Non-pigmented ciliary epithelial cell (primary cell): ENCODE measurements at regions not wholly inside any gene's neighbourhood (a gene's known extent, or its start where the extent isn't known, plus 50 kb on each side); places are given as distances from the start of the nearest gene placed in this dataset.
A peak's percentile ranks its signal among the peaks of the same experiment; 100 is the strongest.
"Not testable (repeated sequence)": the region's sequence is repeated elsewhere in the genome, so short reads cannot be mapped to it uniquely, and the experiment has no call there.

Source experiments
- DNase-seq: peaks from one replicate; pipeline ENCODE4 v3.0.0-alpha.2; 2010; ENCODE audit warnings: low read depth

DNA sequence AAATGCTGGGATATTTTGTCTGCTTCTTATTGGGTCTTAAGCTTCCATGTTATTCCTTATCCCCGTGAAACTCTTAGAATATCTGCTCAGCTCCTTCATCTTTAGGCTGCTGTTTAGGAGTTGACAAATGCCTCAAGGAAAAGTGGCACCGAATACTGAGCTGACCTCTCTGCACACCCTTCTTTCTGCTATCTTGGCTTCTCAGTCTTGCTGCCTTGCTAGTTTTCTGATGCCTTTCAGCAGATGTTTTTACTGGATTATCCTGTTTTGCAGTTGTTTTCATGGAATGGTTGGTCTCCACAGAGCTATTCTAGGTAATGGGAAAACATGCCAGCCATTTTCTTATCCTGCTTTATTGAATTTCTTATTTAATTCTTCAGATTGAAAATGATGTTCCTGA, 86.3 kb downstream of the GYPE start:
- no peak for DNase-seq

DNA sequence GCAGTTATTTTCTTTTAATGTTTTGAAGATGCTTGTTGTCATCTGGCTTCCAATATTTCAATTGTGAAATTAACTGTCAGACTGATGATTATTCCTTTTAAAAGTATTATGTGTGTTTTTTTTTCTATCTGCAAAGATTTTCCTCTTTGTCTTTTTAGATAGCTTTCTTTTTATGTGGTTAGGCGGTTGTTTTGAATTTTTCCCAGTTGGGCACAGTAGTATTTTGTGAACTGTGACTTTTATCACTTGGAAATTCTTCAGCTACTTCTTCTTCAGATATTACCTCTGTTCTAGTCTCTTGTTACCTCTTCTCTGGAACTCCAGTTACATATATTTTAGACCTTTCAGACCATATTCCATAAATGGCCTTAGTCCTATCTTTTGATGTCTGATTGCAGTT, 87.5 kb downstream of the GYPE start:
- DNase-seq = not testable (repeated sequence)

DNA sequence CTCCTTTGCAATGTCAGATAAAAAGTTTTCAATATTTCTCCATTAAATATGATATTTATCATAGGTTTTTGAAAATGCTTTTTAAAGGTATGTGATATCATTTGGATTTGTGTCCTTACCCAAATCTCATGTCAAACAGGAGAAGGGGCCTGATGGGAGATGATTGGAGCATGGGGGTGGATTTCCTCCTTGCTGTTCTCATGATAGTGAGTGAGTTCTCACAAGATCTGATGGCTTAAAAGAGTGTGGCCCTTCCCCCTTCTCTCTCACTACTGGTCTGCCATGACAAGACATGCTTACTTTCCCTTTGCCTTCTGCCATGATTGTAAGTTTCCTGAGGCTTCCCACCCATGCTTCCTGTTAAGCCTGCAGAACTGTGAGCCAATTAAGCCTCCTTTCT, 90.0 kb downstream of the GYPE start:
- DNase-seq = not testable (repeated sequence)

DNA sequence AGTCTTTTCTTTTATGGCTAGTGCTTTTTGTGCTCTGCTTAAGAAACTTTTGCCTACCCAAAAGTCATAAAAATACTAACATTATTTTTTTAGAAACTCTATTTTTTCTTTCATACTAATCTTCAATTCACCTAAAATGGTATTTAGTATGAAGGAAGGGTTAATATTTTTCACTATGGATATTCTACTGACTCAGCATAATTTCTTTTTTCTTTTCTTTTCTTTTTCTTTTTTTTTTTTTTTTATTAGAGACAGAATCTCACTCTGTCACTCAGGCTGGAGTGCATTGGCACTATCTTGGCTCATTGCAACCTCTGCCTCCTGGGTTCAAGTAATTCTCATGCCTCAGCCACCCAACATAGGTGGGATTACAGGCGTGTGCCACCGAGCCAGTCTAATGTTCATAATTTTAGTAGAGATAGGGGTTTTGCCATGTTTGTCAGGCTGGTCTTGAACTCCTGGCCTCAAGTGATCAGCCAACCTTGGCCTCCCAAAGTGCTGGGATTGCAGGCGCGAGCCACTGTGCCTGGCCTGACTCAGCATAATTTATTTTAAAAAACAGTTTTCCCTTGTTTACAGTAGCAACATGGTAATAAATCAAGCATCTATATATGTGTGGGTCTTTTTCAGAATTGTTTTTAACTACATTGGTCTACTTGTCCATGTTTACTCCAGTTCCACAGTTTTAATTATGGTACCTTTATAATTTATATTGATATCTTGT, 91.8 kb downstream of the GYPE start:
- DNase-seq = not testable (repeated sequence)

DNA sequence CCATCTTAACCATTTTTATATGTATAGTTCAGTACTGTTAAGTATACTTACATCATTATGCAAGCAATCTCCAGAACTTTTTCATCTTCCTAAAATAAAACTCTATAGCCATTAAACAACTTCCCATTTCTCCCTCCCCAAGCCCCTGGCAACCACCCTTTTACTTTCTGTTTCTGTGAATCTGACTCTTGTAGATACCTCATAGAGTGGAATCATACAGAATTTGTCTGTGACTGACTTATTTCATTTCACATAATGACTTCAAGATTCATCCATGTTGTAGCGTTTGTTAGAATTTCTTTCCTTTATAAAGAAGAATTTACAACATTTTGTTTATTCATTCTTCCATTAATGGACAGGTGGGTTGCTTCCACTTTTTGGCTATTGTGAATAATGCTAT, 91.2 kb upstream of the FREM3 start:
- DNase-seq = not testable (repeated sequence)

DNA sequence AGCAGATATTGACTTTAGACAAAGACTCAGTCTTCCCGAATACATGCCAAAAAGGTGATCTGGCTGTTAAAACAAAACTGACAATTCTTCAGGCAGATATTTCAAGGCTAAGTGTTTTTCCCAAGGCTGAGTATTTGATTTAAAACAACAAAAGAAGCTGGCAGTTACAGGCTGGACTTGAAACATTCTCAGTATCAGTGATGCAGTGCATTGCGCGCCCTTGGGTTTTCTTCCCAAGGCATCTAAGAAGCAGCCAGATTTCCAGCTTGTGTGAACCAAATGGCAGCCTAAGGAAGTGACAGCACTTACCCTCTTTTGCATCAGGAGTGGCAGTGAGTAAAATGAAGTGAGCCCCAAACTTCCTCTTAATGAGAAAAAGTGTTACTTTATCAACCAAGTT, 90.0 kb upstream of the FREM3 start:
- not testable (repeated sequence) for DNase-seq

DNA sequence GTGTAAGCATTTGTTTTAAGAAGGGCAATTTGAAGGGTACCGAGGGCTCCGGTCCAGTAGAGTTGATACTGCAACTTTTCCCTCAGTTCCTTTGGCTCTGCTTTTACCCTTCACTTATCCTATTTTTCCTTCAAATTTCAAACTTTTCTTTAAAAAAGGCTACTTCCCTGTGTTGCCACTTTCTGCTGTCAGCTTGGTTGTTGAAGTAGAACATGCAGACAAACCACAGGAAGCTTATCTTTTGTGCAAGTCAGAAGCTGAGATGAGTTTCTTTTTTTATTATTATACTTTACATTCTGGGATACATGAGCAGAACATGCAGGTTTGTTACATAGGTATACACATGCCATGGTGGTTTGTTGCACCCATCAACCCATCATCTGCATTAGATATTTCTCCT, 89.1 kb upstream of the FREM3 start:
- DNase-seq = not testable (repeated sequence)

DNA sequence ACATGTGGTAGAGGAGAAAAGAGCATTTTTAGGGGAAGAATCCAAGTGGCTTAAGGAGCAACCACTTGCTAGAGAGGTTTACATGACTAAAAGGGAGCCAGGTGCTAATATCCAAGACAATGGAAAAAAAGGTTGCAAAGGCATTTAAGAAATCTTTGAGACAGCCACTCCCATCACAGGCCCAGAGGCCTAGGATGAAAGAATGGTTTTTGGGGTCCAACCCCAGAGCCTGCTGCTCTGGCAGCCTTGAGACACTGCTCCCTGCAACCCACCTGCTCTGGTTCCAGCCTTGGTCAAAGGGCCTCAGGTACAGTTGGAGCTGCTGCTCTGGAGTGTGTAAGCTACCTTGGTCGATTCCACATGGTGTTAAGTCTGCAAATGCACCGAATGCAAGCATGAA, 84.1 kb upstream of the FREM3 start:
- DNase-seq = no peak

DNA sequence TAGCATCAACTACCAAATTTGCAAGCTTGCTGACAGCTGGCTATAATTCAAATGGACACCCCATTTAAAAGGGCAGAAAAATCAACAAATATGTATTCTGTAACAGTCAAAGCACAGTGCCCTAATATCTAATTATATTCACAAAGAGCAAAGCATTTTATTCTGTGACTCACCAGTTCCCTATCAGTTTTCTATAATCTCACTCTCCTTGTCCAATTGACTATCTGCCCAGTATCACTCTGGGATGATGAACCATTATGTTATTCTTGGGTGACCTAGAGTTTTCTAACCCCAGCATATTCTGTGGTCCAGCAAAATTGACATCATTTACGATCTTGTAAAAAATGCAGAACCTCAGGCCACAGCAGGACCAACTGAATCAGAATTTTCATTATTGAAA, 82.0 kb upstream of the FREM3 start:
- no peak for DNase-seq

DNA sequence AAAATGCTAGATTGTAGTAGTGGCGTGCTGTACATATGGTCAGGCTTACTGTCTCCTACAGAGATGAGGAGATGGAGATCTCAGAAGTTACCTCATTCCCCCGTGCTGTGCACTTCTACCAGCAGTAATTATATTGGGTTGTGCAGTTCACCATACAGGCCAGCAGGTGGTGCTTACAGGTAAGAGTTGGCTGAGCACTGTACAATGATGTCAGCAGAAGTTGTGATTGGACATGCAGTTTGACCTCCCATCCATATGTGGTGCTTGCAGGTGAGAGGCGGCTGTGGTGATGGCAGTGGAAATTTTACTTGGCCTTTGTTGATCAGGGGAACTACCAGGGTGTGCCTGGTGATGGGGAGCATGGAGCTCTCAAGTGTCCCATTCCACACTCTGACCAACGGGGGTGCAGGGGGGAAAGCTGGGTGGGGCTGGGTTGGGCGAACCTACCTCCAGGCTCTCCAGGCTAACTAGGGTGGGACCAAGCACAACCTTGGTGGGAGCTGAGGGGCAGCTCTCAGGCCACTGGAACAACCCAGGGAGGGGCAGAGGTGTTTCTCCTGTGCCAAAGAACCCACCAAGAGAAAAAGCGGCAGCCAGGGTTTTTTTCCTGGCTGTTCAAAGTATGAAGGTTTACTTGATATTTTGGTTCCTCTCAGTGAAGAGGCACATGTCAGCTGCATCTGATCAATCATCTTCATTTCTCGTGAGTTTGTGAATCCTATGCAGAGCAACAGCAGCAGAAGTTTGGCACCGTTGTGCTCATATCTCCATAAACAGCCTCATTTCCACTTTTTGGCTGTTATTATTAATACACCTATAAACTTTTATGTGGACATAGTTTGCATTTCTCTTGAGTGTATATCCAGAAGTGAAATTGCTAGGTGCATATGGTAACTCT, 73.8 kb upstream of the FREM3 start:
- peak; percentile 24 for DNase-seq

DNA sequence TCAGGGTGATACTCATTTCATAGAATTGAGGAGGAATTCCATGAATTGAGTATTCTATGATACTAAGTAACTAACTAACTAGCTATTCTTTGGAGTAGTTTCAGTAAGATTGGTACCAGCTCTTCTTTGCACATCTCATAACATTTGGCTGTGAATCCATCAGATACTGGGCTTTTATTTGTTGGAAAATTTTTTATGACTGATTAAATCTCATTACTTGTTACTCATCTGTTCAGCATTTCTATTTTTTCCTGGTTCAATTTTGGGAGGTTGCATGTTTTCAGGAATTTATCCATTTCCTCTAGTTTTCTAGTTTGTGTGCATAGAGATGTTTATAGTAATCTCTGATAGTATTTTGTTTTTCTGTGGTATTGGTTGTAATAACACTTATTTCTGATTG, 70.8 kb upstream of the FREM3 start:
- DNase-seq = no peak

DNA sequence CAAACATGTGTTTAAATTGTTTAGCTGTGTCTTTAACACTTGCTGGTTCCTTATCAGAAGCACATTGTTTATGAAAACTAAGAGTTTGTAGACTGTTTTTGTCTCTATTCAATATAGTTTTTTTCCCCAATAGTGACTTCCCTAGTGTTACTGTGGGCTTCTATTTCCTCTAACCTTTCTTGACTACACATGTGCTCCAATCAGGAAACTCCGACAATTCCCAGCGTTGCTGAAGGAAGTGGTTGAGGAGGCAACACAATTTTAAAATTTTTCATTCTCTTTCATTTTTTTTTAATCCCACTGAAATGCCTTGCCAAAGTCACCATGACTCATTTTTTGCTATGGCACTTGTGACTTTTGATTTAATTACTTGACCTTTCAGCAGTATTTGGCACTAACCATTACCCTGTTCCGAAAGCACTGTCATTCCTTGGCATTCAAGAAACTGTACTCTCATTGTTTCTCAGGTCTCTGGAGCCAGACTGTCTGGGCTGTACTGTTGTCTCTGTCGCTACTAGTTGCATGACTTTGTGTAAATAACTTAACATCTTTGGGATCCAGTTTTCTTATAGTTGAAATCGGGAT, 67.6 kb upstream of the FREM3 start:
- DNase-seq = no peak

DNA sequence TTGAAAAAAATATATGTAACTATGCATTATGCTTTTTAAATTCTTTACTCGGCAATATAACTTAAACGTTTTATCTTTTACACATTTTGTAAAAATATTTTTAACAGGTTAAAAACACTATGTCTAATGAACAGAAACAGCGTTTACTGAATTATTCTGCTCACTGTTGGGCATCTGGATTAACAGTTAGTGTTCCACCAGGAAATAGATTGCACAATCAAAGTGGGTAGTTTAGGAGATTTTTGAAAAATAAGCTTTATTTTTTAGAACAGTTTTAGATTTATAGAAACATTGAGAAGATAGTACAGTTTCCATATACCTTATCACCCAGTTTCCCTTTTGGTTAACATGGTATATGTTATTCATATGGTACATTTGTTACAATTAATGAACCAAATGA, 63.1 kb upstream of the FREM3 start:
- no peak for DNase-seq

DNA sequence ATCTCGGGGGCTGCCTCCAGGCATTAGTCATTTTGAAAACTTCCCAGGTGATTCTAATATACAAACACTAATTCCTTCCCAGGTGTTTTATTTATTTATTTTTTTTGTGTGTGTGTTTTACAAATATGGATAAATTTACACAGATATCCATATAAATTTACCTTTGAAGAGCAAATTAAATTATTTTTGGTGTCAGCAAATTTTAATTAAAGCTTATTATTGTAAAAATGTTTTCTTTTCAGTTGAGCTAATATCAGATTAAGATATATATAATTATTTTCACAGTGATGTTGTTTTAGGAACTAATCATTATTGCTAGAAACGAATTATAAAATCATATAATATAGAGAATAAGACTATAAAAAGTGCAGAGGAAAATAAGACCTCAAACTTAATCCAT, 62.0 kb upstream of the FREM3 start:
- no peak for DNase-seq
